CD8-positive, alpha-beta memory T cell (primary cell): ENCODE measurements at regions not wholly inside any gene's neighbourhood (a gene's known extent, or its start where the extent isn't known, plus 50 kb on each side); places are given as distances from the start of the nearest gene placed in this dataset.

Experiments
- CTCF ChIA-PET: fragments of 350-600 bp; sonication (Branson Sonifier 250); formaldehyde crosslinking; loops from one replicate; lab custom pipeline; 2021; ENCODE audit warnings: antibody characterized with exemption; lab: Charles Lee
- POLR2A ChIA-PET: fragments of 350-600 bp; sonication (Branson Sonifier 250); formaldehyde crosslinking; loops from one replicate; lab custom pipeline; 2021; ENCODE audit warnings: antibody characterized with exemption; lab: Charles Lee
- DNase-seq, 5 donors: peaks; one replicate each; pipeline versions ENCODE4 v3.0.0 to v3.0.0-alpha.2; 2020 to 2022; ENCODE audit warnings: mixed read lengths in 1 of 5
- H3K27ac ChIP-seq: one replicate; pipeline ENCODE4 v1.7.0; 2013; ENCODE audit warnings: low read depth, mild to moderate bottlenecking, low read length, moderate library complexity
- H3K27me3 ChIP-seq: 2 replicates; pipeline ENCODE4 v1.7.0; 2013; ENCODE audit warnings: low read length, mild to moderate bottlenecking; ENCODE audit not compliant: insufficient read depth, poor library complexity, severe bottlenecking
- H3K36me3 ChIP-seq: 2 replicates; pipeline ENCODE4 v1.7.0; 2013; ENCODE audit warnings: mild to moderate bottlenecking, low read length, moderate library complexity; ENCODE audit not compliant: insufficient read depth
- H3K4me1 ChIP-seq: 2 replicates; pipeline ENCODE4 v1.7.0; 2013; ENCODE audit warnings: mild to moderate bottlenecking, low read length, moderate library complexity; ENCODE audit not compliant: insufficient read depth
- H3K4me3 ChIP-seq: 2 replicates; pipeline ENCODE4 v1.7.0; 2013; ENCODE audit warnings: mild to moderate bottlenecking, low read length
- H3K9me3 ChIP-seq: 2 replicates; pipeline ENCODE4 v1.7.0; 2013; ENCODE audit warnings: mild to moderate bottlenecking, low read length
- H3K27ac Mint-ChIP-seq, 8 donors: one replicate each; pipeline ENCODE4 v1.8.0; 2020 to 2021; ENCODE audit warnings: mixed read lengths in 8 of 8, mild to moderate bottlenecking in 6 of 8, inconsistent platforms in 3 of 8, moderate library complexity in 3 of 8
- H3K27me3 Mint-ChIP-seq, 2 donors: one replicate each; pipeline ENCODE4 v1.8.0; 2020 to 2021; ENCODE audit warnings: mixed read lengths in 2 of 2, mild to moderate bottlenecking in 1 of 2, moderate library complexity in 1 of 2
- H3K36me3 Mint-ChIP-seq, 3 donors: one replicate each; pipeline ENCODE4 v1.8.0; 2020 to 2021; ENCODE audit warnings: mixed read lengths in 3 of 3, inconsistent platforms in 1 of 3, mild to moderate bottlenecking in 1 of 3
- H3K4me1 Mint-ChIP-seq, 3 donors: one replicate each; pipeline ENCODE4 v1.8.0; 2020 to 2021; ENCODE audit warnings: mixed read lengths in 3 of 3, inconsistent platforms in 1 of 3, mild to moderate bottlenecking in 1 of 3
- H3K4me3 Mint-ChIP-seq, 7 donors: one replicate each; pipeline ENCODE4 v1.8.0; 2020 to 2021; ENCODE audit warnings: mixed read lengths in 7 of 7, mild to moderate bottlenecking in 6 of 7, moderate library complexity in 4 of 7, inconsistent platforms in 2 of 7
- H3K9me3 Mint-ChIP-seq, 5 donors: one replicate each; pipeline ENCODE4 v1.8.0; 2020 to 2022; ENCODE audit warnings: mixed read lengths in 5 of 5, mild to moderate bottlenecking in 3 of 5, moderate library complexity in 2 of 5, inconsistent platforms in 1 of 5

DNA sequence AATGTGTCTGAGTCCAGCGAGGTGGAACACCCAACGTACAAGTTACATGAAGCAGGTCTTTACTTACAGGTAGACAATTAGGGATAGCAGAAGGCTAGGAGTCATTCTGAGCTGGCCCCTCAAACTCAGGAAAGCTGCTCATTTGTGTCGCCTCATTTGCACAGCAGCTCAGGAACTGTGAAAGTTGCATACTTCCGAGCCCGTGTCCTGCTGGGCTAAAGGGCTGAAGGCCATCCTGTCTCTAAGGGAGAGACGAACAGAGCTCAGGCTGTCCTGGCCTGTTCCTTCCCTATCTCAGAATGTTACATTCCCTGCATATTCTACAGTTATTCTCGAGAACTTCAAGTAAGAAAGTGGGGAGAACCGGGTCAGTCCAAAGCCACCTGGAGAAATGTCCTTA is 99.0 kb downstream of the FAM124B start:
- no peak overlapping the region for H3K27ac Mint-ChIP-seq
- H3K4me3 ChIP-seq: no peak overlapping the region
- no peaks in the 10 kb centered on the region for H3K27me3 ChIP-seq
- no peaks in the 10 kb centered on the region for H3K4me1 ChIP-seq
- peaks cover 4 to 22% of the 10 kb centered on the region in 2 donors for H3K27me3 Mint-ChIP-seq
- H3K36me3 ChIP-seq: no peaks in the 10 kb centered on the region
- no peaks in the 10 kb centered on the region for H3K4me1 Mint-ChIP-seq
- H3K4me3 Mint-ChIP-seq: no peak overlapping the region
- POLR2A ChIA-PET: no interaction called here
- DNase-seq: no peak
- H3K9me3 Mint-ChIP-seq: no peaks in the 10 kb centered on the region
- no peaks in the 10 kb centered on the region for H3K36me3 Mint-ChIP-seq
- no peak overlapping the region for H3K27ac ChIP-seq
- no peaks in the 10 kb centered on the region for H3K9me3 ChIP-seq
- CTCF ChIA-PET: no interaction called here

DNA sequence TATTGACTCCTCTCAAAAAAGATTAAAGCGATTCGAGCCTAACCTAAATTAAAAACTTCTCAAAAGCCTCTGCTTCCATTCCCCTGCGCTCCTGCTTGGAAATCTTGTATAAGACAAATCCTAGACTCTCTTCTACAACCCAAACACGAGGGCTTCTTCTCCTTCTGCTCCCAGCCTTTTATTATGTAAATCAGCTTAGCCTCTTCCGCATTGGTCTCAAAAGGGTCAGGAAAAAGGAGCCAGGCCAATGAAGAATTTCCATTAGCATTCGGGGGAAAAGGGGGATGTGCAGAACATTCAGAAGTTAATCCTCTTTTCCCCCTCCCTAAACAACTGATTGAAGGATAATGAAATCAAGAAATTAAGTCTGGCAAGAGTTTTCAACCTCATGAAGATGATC is 107.9 kb downstream of the FAM124B start:
- no peak for DNase-seq
- H3K27me3 ChIP-seq: no peaks in the 10 kb centered on the region
- no peak overlapping the region for H3K27ac Mint-ChIP-seq
- ChIA-PET POLR2A (no interaction called here), CTCF (no interaction called here)
- peaks cover 21 to 49% of the 10 kb centered on the region in 2 donors for H3K27me3 Mint-ChIP-seq
- no peaks in the 10 kb centered on the region for H3K36me3 ChIP-seq
- no peaks in the 10 kb centered on the region for H3K4me1 Mint-ChIP-seq
- no peaks in the 10 kb centered on the region for H3K9me3 ChIP-seq
- no peak overlapping the region for H3K4me3 ChIP-seq
- H3K36me3 Mint-ChIP-seq: no peaks in the 10 kb centered on the region
- H3K9me3 Mint-ChIP-seq: peaks cover 0 to 7% (median 0%) of the 10 kb centered on the region in 5 donors
- no peaks in the 10 kb centered on the region for H3K4me1 ChIP-seq
- no peak overlapping the region for H3K4me3 Mint-ChIP-seq
- H3K27ac ChIP-seq: no peak overlapping the region

- Histone ChIP-seq H3K4me1 (no peaks in the 10 kb centered on the region), H3K36me3 (no peaks in the 10 kb centered on the region), H3K27ac (no peak overlapping the region), H3K4me3 (no peak overlapping the region), H3K27me3 (no peaks in the 10 kb centered on the region), H3K9me3 (no peaks in the 10 kb centered on the region)
- Mint-ChIP-seq H3K4me3 (no peak overlapping the region), H3K27ac (no peak overlapping the region), H3K36me3 (no peaks in the 10 kb centered on the region), H3K9me3 (no peaks in the 10 kb centered on the region), H3K4me1 (no peaks in the 10 kb centered on the region), H3K27me3 (peaks cover 3 to 69% of the 10 kb centered on the region in 2 donors)
- no peak for DNase-seq
- ChIA-PET POLR2A (no interaction called here), CTCF (interaction anchor here (1.8 to 6.1 kb wide), 2 partner anchors 294 to 318 kb away, joined by 6 to 40 read pairs; no protein-coding TSS in a partner anchor)
These were observed 114.4 kb downstream of the FAM124B start for GRCh38 chr2:224287531-224287930.

- Mint-ChIP-seq H3K27me3 (peaks cover 3 to 71% of the 10 kb centered on the region in 2 donors), H3K36me3 (no peaks in the 10 kb centered on the region), H3K4me3 (no peak overlapping the region), H3K4me1 (no peaks in the 10 kb centered on the region), H3K27ac (no peak overlapping the region), H3K9me3 (no peaks in the 10 kb centered on the region)
- ChIA-PET POLR2A (no interaction called here), CTCF (interaction anchor here (1.8 to 6.1 kb wide), 2 partner anchors 294 to 317 kb away, joined by 6 to 40 read pairs; no protein-coding TSS in a partner anchor)
- H3K4me1 ChIP-seq: no peaks in the 10 kb centered on the region
- no peak overlapping the region for H3K4me3 ChIP-seq
- no peak overlapping the region for H3K27ac ChIP-seq
- H3K9me3 ChIP-seq: no peaks in the 10 kb centered on the region
- H3K27me3 ChIP-seq: no peaks in the 10 kb centered on the region
- H3K36me3 ChIP-seq: no peaks in the 10 kb centered on the region
- DNase-seq: no peak
These were observed 115.0 kb downstream of the FAM124B start for GRCh38 chr2:224286923-224287322.

DNA sequence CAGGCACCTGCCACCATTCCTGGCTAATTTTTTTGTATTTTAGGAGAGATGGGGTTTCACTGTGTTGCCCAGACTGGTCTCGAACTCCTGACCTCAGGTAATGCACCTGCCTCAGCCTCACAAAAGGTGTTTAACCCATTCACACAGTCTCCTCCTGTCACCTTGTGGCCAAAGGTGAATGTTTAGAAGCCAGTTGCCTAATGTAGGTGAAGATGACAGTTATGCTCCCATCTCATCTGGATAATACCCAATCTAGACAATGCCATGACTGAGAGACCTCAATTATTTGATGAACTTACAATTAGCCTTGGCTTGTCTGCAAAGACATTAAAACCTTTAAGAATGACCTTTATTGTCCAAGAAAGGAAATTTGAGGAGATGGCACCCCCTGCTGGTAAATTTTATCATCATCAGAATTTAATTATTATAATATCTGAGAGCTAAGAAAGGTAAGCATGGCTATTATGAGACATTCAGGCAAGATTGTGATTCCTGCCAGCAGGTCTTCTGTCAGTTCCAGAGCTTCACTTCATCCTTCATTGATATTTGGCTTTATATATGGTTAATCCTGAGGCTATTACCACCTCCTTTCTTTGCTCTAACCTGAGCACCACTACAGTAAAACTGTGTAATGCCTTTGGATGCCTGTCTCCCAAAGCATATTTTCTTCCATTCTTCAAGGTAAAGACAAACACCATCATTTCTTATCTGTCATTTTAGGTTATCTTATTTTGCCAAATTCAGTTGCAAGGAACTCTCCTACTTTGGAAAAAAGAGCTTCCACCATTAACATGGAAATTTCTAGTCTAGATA is 117.6 kb downstream of the FAM124B start:
- peak in 2 of 5 donors; percentile 13 to 40 for DNase-seq
- Mint-ChIP-seq H3K27ac (no peak overlapping the region), H3K27me3 (peaks cover 5 to 63% of the 10 kb centered on the region in 2 donors), H3K9me3 (no peaks in the 10 kb centered on the region), H3K4me3 (no peak overlapping the region), H3K36me3 (no peaks in the 10 kb centered on the region), H3K4me1 (no peaks in the 10 kb centered on the region)
- Histone ChIP-seq H3K27ac (no peak overlapping the region), H3K4me1 (no peaks in the 10 kb centered on the region), H3K4me3 (no peak overlapping the region), H3K27me3 (no peaks in the 10 kb centered on the region), H3K36me3 (no peaks in the 10 kb centered on the region), H3K9me3 (no peaks in the 10 kb centered on the region)
- ChIA-PET POLR2A (no interaction called here), CTCF (interaction anchor here (1.4 to 6.1 kb wide), 4 partner anchors 30 to 315 kb away, joined by 3 to 40 read pairs (median 22); no protein-coding TSS in a partner anchor)

- Histone ChIP-seq H3K36me3 (no peaks in the 10 kb centered on the region), H3K27ac (no peak overlapping the region), H3K4me3 (no peak overlapping the region), H3K4me1 (no peaks in the 10 kb centered on the region), H3K9me3 (no peaks in the 10 kb centered on the region), H3K27me3 (no peaks in the 10 kb centered on the region)
- Mint-ChIP-seq H3K4me1 (no peaks in the 10 kb centered on the region), H3K27me3 (peaks cover 5 to 58% of the 10 kb centered on the region in 2 donors), H3K9me3 (no peaks in the 10 kb centered on the region), H3K4me3 (no peak overlapping the region), H3K36me3 (no peaks in the 10 kb centered on the region), H3K27ac (no peak overlapping the region)
- no peak for DNase-seq
- ChIA-PET CTCF (interaction anchor here (1.0 to 6.1 kb wide), 5 partner anchors 11 to 314 kb away, joined by 3 to 40 read pairs (median 3); no protein-coding TSS in a partner anchor), POLR2A (no interaction called here)
These were observed 118.4 kb downstream of the FAM124B start for GRCh38 chr2:224283466-224283965.

- no peaks in the 10 kb centered on the region for H3K9me3 ChIP-seq
- no peaks in the 10 kb centered on the region for H3K4me1 ChIP-seq
- no peak overlapping the region for H3K27ac Mint-ChIP-seq
- no peaks in the 10 kb centered on the region for H3K9me3 Mint-ChIP-seq
- H3K27me3 ChIP-seq: no peaks in the 10 kb centered on the region
- POLR2A ChIA-PET: no interaction called here
- CTCF ChIA-PET: interaction anchor here (5.0 to 6.1 kb wide), 2 partner anchors 288 to 312 kb away, joined by 40 read pairs; no protein-coding TSS in a partner anchor
- H3K36me3 ChIP-seq: no peaks in the 10 kb centered on the region
- no peaks in the 10 kb centered on the region for H3K36me3 Mint-ChIP-seq
- peaks cover 5 to 45% of the 10 kb centered on the region in 2 donors for H3K27me3 Mint-ChIP-seq
- H3K4me3 Mint-ChIP-seq: no peak overlapping the region
- H3K4me3 ChIP-seq: no peak overlapping the region
- no peak for DNase-seq
- H3K4me1 Mint-ChIP-seq: no peaks in the 10 kb centered on the region
- H3K27ac ChIP-seq: no peak overlapping the region
These were observed 120.5 kb downstream of the FAM124B start for GRCh38 chr2:224281374-224281773.

DNA sequence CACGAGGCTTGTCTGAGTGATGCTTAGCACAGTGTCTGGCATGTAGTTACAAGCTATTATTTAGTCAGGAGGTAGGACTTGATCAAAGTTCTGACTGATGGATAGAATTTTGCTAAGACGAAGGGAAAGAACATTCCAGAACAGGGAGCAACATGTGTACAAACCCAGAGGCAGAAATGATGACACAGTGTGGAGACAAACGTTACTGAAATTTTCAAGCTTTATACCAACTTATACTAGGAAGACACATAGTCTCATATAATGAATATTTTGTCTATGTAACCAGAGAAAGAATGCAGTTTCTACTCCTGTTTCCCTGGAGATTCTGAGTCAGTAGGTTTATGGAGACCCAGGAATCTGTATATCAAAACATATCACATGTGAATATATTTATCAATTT is 123.4 kb downstream of the FAM124B start:
- ChIA-PET CTCF (no interaction called here), POLR2A (no interaction called here)
- Mint-ChIP-seq H3K4me1 (no peaks in the 10 kb centered on the region), H3K27ac (no peak overlapping the region), H3K4me3 (no peak overlapping the region), H3K27me3 (peaks cover 5 to 32% of the 10 kb centered on the region in 2 donors), H3K36me3 (no peaks in the 10 kb centered on the region), H3K9me3 (no peaks in the 10 kb centered on the region)
- no peaks in the 10 kb centered on the region for H3K36me3 ChIP-seq
- no peak overlapping the region for H3K4me3 ChIP-seq
- H3K27ac ChIP-seq: no peak overlapping the region
- H3K27me3 ChIP-seq: no peaks in the 10 kb centered on the region
- no peaks in the 10 kb centered on the region for H3K4me1 ChIP-seq
- no peaks in the 10 kb centered on the region for H3K9me3 ChIP-seq
- no peak for DNase-seq
